BJ (cell line): ENCODE measurements at regions not wholly inside any gene's neighbourhood (a gene's known extent, or its start where the extent isn't known, plus 50 kb on each side); places are given as distances from the start of the nearest gene placed in this dataset.

Experiments used
- CTCF ChIA-PET: fragments of 350-600 bp; formaldehyde crosslinking; extraction: SDS; loops from one replicate; lab custom pipeline; 2021; ENCODE audit warnings: antibody characterized with exemption, inconsistent platforms; lab: Yijun Ruan, JAX
- POLR2A ChIA-PET: fragments of 300-600 bp; sonication (Branson Sonifier 250); formaldehyde crosslinking; extraction: SDS; loops from one replicate; lab custom pipeline; 2021; ENCODE audit warnings: antibody characterized with exemption; lab: Charles Lee
- DNase-seq: peaks from one replicate; pipeline ENCODE4 v3.0.0-alpha.2; 2011; ENCODE audit warnings: low read depth
- H3K27me3 ChIP-seq: 2 replicates; pipeline ENCODE4 v1.6.0; 2011; ENCODE audit warnings: low read length; ENCODE audit not compliant: control insufficient read depth, insufficient read depth
- H3K36me3 ChIP-seq: 2 replicates; pipeline ENCODE4 v1.5.1; 2011; ENCODE audit warnings: low read length; ENCODE audit not compliant: control insufficient read depth, insufficient read depth
- H3K4me3 ChIP-seq: 2 replicates; pipeline ENCODE4 v1.5.1; 2011; ENCODE audit warnings: low read depth, mild to moderate bottlenecking, control low read depth, low read length
- CTCF ChIP-seq: IDR thresholded peaks from 2 replicates; pipeline ENCODE4 v1.5.1; 2011; ENCODE audit warnings: low read depth, mild to moderate bottlenecking, control low read depth, inconsistent platforms, low read length, moderate library complexity; ENCODE audit not compliant: insufficient read depth

- Histone ChIP-seq H3K36me3 (no peaks in the 10 kb centered on the region), H3K27me3 (no peaks in the 10 kb centered on the region), H3K4me3 (no peak overlapping the region)
- peak; percentile 47 for DNase-seq
- CTCF ChIA-PET = interaction anchor here (2.2 kb wide), 1 partner anchor 661 kb away, joined by 5 read pairs; no protein-coding TSS in a partner anchor
- no peak for TF ChIP-seq CTCF
- POLR2A ChIA-PET = interaction anchor here (0.6 to 1.3 kb wide), 2 partner anchors 660 to 704 kb away, joined by 3 to 7 read pairs; no protein-coding TSS in a partner anchor
Observed at GRCh38 chr5:98109561-98110006, 663.9 kb upstream of the RGMB start.

GRCh38 chr5:98110282-98110691 is 663.2 kb upstream of the RGMB start:
- ChIA-PET CTCF (interaction anchor here (2.2 kb wide), 1 partner anchor 660 kb away, joined by 5 read pairs; no protein-coding TSS in a partner anchor), POLR2A (interaction anchor here (0.6 to 1.3 kb wide), 2 partner anchors 659 to 703 kb away, joined by 3 to 7 read pairs; no protein-coding TSS in a partner anchor)
- H3K27me3 ChIP-seq = no peaks in the 10 kb centered on the region
- DNase-seq = peak; percentile 87
- H3K36me3 ChIP-seq = no peaks in the 10 kb centered on the region
- H3K4me3 ChIP-seq = no peak overlapping the region
- TF ChIP-seq CTCF = no peak

- no peak for DNase-seq
- Histone ChIP-seq H3K27me3 (no peaks in the 10 kb centered on the region), H3K36me3 (no peaks in the 10 kb centered on the region), H3K4me3 (no peak overlapping the region)
- POLR2A ChIA-PET = interaction anchor here (1.3 kb wide), 1 partner anchor 658 kb away, joined by 3 read pairs; no protein-coding TSS in a partner anchor
- CTCF ChIA-PET = interaction anchor here (2.2 kb wide), 1 partner anchor 660 kb away, joined by 5 read pairs; no protein-coding TSS in a partner anchor
- no peak for TF ChIP-seq CTCF
Observed at GRCh38 chr5:98110791-98111190, 662.7 kb upstream of the RGMB start.

- ChIA-PET POLR2A (no interaction called here), CTCF (interaction anchor here (1.3 to 2.2 kb wide), 3 partner anchors 15 to 659 kb away, joined by 3 to 5 read pairs (median 5); no protein-coding TSS in a partner anchor)
- no peaks in the 10 kb centered on the region for H3K36me3 ChIP-seq
- H3K27me3 ChIP-seq = no peaks in the 10 kb centered on the region
- no peak for DNase-seq
- H3K4me3 ChIP-seq = no peak overlapping the region
- TF ChIP-seq CTCF = no peak
Observed at GRCh38 chr5:98111686-98112085, 661.8 kb upstream of the RGMB start.

- DNase-seq = no peak
- POLR2A ChIA-PET = interaction anchor here (0.6 kb wide), 1 partner anchor 21 kb away, joined by 3 read pairs; no protein-coding TSS in a partner anchor
- H3K36me3 ChIP-seq = no peaks in the 10 kb centered on the region
- no peaks in the 10 kb centered on the region for H3K27me3 ChIP-seq
- CTCF ChIA-PET = interaction anchor here (1.5 kb wide), 1 partner anchor 20 kb away, joined by 3 read pairs; no protein-coding TSS in a partner anchor
- TF ChIP-seq CTCF = no peak
- H3K4me3 ChIP-seq = no peak overlapping the region
Observed at GRCh38 chr5:98121036-98121936, 652.2 kb upstream of the RGMB start.
